ENCODE measurements at regions not wholly inside any gene's neighbourhood (a gene's known extent, or its start where the extent isn't known, plus 50 kb on each side); places are given as distances from the start of the nearest gene placed in this dataset.
A peak's percentile ranks its signal among the peaks of the same experiment; 100 is the strongest.

DNA sequence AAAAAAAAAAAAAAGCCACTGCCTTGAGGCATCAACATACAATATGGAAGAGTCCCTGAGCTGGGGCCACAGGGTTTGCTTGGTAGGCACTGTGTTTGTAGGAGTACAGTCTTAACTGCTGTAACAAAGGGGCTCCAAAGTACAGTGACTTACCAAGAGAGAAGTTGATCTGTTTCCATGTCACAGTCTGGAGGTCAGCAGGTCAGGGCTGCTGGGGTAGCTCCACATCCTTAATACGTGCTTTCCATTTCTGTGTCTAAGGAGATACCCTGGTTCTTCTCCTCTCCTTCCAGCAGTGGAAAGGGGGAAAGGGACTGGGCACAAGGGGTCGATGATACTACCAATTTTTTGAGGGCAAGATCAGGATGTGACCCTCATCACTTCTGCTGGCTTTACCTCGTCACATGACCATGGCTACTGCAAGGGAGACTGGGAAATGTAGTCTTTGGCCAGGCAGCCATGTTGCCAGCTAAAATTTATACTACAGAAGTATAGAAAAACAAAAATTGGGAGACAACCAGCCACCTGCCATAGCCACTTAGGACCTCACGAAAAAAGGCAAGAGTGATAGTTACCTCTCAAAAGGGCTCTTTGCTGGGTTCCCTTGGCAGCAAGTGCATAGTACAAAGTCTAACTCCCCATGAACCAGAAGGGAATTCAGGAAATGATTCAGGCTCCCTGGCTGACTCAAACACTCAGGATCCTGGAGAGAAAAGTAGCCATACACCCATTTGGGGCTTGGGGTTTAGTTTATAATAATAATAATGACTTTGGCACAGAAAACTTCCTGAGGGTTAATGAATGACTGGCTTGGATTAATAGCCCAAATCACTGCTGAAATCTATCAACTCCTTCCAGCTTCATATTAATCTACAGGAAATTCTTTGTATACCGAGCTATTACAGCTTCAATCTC is 52.7 kb upstream of the ATP5PO start:
- TF ChIP-seq YY1 (IDR thresholded peaks at IDR 0.05; ENCODE audit: low read depth) = peak; percentile 92
- TF ChIP-seq, protein P1, sequence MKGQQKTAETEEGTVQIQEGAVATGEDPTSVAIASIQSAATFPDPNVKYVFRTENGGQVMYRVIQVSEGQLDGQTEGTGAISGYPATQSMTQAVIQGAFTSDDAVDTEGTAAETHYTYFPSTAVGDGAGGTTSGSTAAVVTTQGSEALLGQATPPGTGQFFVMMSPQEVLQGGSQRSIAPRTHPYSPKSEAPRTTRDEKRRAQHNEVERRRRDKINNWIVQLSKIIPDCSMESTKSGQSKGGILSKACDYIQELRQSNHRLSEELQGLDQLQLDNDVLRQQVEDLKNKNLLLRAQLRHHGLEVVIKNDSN (IDR thresholded peaks at IDR 0.05) = peak; percentile 97
- TF ChIP-seq EGR1 (IDR thresholded peaks at IDR 0.05) = no peak
- TF ChIP-seq TCF12 (IDR thresholded peaks at IDR 0.05; ENCODE audit: low read depth) = no peak

DNA sequence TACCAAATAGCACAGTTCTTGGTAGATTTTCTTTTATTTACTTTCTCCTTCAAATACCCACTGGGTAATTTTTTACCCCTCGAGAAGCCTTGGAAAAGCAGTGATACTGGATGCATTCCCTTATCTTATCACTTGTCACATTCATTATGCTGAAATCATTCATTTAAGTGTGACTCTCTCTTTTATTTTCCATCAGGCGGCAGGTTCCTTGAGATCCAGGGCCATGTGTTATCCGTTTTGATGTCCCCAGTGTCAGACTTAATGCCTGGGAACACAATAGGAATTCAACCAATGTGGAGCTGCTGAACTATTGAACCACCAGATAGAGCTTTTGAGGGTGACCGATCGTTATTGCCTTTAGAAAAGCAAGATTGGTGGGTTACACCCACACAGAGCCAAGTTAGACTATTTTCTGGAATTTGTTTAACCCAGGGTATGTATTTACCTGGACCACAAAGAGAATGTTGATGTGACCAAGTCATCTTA is 51.5 kb upstream of the ATP5PO start:
- TF ChIP-seq, protein P2, sequence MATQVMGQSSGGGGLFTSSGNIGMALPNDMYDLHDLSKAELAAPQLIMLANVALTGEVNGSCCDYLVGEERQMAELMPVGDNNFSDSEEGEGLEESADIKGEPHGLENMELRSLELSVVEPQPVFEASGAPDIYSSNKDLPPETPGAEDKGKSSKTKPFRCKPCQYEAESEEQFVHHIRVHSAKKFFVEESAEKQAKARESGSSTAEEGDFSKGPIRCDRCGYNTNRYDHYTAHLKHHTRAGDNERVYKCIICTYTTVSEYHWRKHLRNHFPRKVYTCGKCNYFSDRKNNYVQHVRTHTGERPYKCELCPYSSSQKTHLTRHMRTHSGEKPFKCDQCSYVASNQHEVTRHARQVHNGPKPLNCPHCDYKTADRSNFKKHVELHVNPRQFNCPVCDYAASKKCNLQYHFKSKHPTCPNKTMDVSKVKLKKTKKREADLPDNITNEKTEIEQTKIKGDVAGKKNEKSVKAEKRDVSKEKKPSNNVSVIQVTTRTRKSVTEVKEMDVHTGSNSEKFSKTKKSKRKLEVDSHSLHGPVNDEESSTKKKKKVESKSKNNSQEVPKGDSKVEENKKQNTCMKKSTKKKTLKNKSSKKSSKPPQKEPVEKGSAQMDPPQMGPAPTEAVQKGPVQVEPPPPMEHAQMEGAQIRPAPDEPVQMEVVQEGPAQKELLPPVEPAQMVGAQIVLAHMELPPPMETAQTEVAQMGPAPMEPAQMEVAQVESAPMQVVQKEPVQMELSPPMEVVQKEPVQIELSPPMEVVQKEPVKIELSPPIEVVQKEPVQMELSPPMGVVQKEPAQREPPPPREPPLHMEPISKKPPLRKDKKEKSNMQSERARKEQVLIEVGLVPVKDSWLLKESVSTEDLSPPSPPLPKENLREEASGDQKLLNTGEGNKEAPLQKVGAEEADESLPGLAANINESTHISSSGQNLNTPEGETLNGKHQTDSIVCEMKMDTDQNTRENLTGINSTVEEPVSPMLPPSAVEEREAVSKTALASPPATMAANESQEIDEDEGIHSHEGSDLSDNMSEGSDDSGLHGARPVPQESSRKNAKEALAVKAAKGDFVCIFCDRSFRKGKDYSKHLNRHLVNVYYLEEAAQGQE (IDR thresholded peaks at IDR 0.05; ENCODE audit: low read depth) = no peak
- TF ChIP-seq EP300 (IDR thresholded peaks at IDR 0.05; ENCODE audit: borderline replicate concordance) (no peak), NFIC (IDR thresholded peaks at IDR 0.05) (no peak), CREB1 (IDR thresholded peaks at IDR 0.05; ENCODE audit: low read depth) (no peak), FOXM1 (IDR thresholded peaks at IDR 0.05; ENCODE audit: borderline replicate concordance, low read depth) (no peak), CEBPB (IDR thresholded peaks at IDR 0.05) (no peak), TEAD4 (IDR thresholded peaks at IDR 0.05) (no peak), TAF1 (IDR thresholded peaks at IDR 0.05; ENCODE audit: low read depth) (no peak), RAD21 (IDR thresholded peaks at IDR 0.05; ENCODE audit: low read depth) (no peak), ZBTB7A (IDR thresholded peaks at IDR 0.05; ENCODE audit: low read depth) (no peak), EGR1 (IDR thresholded peaks at IDR 0.05) (no peak), YY1 (IDR thresholded peaks at IDR 0.05; ENCODE audit: low read depth) (no peak), TCF12 (IDR thresholded peaks at IDR 0.05; ENCODE audit: low read depth) (no peak)
- TF ChIP-seq, protein P1 (IDR thresholded peaks at IDR 0.05) = no peak
- TF ChIP-seq, protein P3, sequence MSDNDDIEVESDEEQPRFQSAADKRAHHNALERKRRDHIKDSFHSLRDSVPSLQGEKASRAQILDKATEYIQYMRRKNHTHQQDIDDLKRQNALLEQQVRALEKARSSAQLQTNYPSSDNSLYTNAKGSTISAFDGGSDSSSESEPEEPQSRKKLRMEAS (IDR thresholded peaks at IDR 0.05) = no peak

DNA sequence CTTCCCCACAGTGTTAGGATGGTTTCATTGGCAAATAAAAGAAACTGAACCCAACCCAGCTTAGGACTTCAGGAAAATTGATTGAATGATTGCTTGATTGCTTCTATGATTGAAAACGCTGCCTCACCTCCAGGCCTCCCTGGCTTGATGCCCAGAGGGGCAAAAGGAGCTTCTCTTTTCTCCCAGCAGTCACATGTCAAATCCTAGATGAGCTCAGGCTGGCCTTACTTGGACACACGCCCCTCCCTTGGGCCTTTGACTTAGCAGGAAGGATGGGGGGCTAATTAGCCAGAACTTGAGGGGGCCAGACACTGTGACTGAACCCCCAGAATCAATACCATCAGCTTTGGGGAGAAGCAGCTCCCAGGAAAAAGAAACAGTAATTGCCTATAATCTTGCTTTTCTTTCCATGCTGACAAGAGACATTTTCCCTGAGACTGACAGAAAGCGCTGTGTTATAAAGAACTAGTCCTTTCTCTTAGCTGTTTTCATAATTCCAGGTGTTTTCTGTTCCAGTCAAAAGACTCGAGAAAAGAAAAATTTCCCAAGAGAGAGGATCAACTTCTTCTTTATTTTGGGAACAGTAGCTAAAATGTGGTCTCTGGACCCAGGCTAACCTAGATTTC is 50.8 kb upstream of the ATP5PO start:
- TF ChIP-seq TEAD4 (IDR thresholded peaks at IDR 0.05) (no peak), RAD21 (IDR thresholded peaks at IDR 0.05; ENCODE audit: low read depth) (no peak), CEBPB (IDR thresholded peaks at IDR 0.05) (no peak), TAF1 (IDR thresholded peaks at IDR 0.05; ENCODE audit: low read depth) (no peak), CREB1 (IDR thresholded peaks at IDR 0.05; ENCODE audit: low read depth) (no peak), EGR1 (IDR thresholded peaks at IDR 0.05) (no peak), EP300 (IDR thresholded peaks at IDR 0.05; ENCODE audit: borderline replicate concordance) (no peak), NFIC (IDR thresholded peaks at IDR 0.05) (no peak), FOXM1 (IDR thresholded peaks at IDR 0.05; ENCODE audit: borderline replicate concordance, low read depth) (no peak), TCF12 (IDR thresholded peaks at IDR 0.05; ENCODE audit: low read depth) (no peak), ZBTB7A (IDR thresholded peaks at IDR 0.05; ENCODE audit: low read depth) (no peak), YY1 (IDR thresholded peaks at IDR 0.05; ENCODE audit: low read depth) (no peak)
- TF ChIP-seq, protein P3 (IDR thresholded peaks at IDR 0.05) = no peak
- TF ChIP-seq, protein P2 (IDR thresholded peaks at IDR 0.05; ENCODE audit: low read depth) = no peak
- TF ChIP-seq, protein P1 (IDR thresholded peaks at IDR 0.05) = no peak
